Calu3 (cell line): ENCODE measurements at regions not wholly inside any gene's neighbourhood (a gene's known extent, or its start where the extent isn't known, plus 50 kb on each side); places are given as distances from the start of the nearest gene placed in this dataset.

Experiments
- BruUV-seq: library from RNA; stranded (reverse); fragments of 400-500 nt; replicated peaks from 2 replicates; lab custom pipeline; 2021; lab: Mats Ljungman, UMichigan
- CTCF ChIA-PET: fragments of 300-600 bp; sonication (Branson Sonifier 250); formaldehyde crosslinking; loops from one replicate; lab custom pipeline; 2022; ENCODE audit warnings: antibody characterized with exemption; lab: Charles Lee
- DNase-seq: peaks from one replicate; pipeline ENCODE4 v3.0.0; 2022
- H3K27ac Mint-ChIP-seq: one replicate; pipeline ENCODE4 v1.8.0; 2022; ENCODE audit warnings: mixed read lengths; ENCODE audit not compliant: unreplicated experiment
- H3K27me3 Mint-ChIP-seq: one replicate; pipeline ENCODE4 v1.8.0; 2022; ENCODE audit warnings: mixed read lengths; ENCODE audit not compliant: unreplicated experiment
- H3K36me3 Mint-ChIP-seq: one replicate; pipeline ENCODE4 v1.8.0; 2022; ENCODE audit warnings: mild to moderate bottlenecking, moderate library complexity, mixed read lengths; ENCODE audit not compliant: insufficient read depth, unreplicated experiment
- H3K4me1 Mint-ChIP-seq: one replicate; pipeline ENCODE4 v1.8.0; 2022; ENCODE audit warnings: mild to moderate bottlenecking, low read depth, mixed read lengths; ENCODE audit not compliant: unreplicated experiment
- H3K4me3 Mint-ChIP-seq: one replicate; pipeline ENCODE4 v1.8.0; 2022; ENCODE audit warnings: mild to moderate bottlenecking, low read depth, moderate library complexity, mixed read lengths; ENCODE audit not compliant: unreplicated experiment
- H3K9me3 Mint-ChIP-seq: one replicate; pipeline ENCODE4 v1.8.0; 2022; ENCODE audit warnings: low read depth, mixed read lengths; ENCODE audit not compliant: unreplicated experiment
- intact Hi-C: fragments of 100-400 bp; cut with micrococcal nuclease; formaldehyde crosslinking; loops from one replicate; pipeline ENCODE4 v1.10.0; 2022; ENCODE audit not compliant: unreplicated experiment
- TF ChIP-seq, protein P1 (sequence below): fragments of 200-600 bp; IDR thresholded peaks from one replicate; pipeline ENCODE4 v1.8.0; 2022; ENCODE audit warnings: antibody characterized with exemption; ENCODE audit not compliant: unreplicated experiment

DNA sequence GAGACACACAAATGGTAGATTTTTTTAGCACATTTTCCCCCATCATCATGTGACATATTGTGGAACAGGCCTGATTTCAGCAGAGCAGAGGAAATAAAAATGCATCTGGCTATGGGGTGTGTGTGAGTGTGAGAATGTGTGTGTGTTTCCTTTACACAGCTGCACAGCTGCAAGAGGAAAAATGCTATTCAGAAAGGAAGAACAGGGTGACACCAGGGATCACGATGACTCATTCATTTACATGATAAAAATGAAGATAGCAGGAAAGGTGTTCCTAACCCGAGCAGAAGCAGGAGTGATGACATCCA, 469.5 kb upstream of the TSHZ3 start:
- no TSS peak for BruUV-seq
- intact Hi-C loops = no loop called here
- Mint-ChIP-seq H3K27ac (no peak overlapping the region), H3K9me3 (peaks cover 22% of the 10 kb centered on the region), H3K36me3 (no peaks in the 10 kb centered on the region), H3K27me3 (no peaks in the 10 kb centered on the region), H3K4me1 (no peaks in the 10 kb centered on the region), H3K4me3 (no peak overlapping the region)
- TF ChIP-seq, protein P1, sequence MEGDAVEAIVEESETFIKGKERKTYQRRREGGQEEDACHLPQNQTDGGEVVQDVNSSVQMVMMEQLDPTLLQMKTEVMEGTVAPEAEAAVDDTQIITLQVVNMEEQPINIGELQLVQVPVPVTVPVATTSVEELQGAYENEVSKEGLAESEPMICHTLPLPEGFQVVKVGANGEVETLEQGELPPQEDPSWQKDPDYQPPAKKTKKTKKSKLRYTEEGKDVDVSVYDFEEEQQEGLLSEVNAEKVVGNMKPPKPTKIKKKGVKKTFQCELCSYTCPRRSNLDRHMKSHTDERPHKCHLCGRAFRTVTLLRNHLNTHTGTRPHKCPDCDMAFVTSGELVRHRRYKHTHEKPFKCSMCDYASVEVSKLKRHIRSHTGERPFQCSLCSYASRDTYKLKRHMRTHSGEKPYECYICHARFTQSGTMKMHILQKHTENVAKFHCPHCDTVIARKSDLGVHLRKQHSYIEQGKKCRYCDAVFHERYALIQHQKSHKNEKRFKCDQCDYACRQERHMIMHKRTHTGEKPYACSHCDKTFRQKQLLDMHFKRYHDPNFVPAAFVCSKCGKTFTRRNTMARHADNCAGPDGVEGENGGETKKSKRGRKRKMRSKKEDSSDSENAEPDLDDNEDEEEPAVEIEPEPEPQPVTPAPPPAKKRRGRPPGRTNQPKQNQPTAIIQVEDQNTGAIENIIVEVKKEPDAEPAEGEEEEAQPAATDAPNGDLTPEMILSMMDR = no peak
- CTCF ChIA-PET = no interaction called here
- no peak for DNase-seq

DNA sequence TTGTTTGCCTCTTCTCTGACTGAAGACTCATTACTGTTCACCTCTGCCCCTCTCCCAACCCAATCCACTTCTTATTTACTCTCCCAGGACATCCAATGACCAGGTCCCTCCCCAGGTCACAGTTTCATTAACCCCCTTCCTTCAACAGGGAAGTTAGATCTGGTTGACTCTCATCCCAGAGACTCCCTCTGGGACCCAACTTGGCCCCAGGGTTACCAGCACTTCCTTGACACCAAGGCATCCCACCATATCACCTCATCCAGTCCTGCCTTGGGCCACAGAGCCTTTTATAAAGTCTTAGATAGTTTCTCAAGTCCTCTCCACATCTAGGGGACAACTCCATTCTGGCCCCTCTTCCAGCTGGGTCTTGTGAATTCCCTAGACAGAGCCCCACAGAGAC, 470.6 kb upstream of the TSHZ3 start:
- TF ChIP-seq, protein P1 = no peak
- DNase-seq = no peak
- no peaks in the 10 kb centered on the region for H3K4me1 Mint-ChIP-seq
- H3K4me3 Mint-ChIP-seq = no peak overlapping the region
- BruUV-seq = no TSS peak
- H3K36me3 Mint-ChIP-seq = no peaks in the 10 kb centered on the region
- H3K27ac Mint-ChIP-seq = no peak overlapping the region
- intact Hi-C loops = no loop called here
- H3K9me3 Mint-ChIP-seq = peaks cover 21% of the 10 kb centered on the region
- H3K27me3 Mint-ChIP-seq = no peaks in the 10 kb centered on the region
- CTCF ChIA-PET = no interaction called here

DNA sequence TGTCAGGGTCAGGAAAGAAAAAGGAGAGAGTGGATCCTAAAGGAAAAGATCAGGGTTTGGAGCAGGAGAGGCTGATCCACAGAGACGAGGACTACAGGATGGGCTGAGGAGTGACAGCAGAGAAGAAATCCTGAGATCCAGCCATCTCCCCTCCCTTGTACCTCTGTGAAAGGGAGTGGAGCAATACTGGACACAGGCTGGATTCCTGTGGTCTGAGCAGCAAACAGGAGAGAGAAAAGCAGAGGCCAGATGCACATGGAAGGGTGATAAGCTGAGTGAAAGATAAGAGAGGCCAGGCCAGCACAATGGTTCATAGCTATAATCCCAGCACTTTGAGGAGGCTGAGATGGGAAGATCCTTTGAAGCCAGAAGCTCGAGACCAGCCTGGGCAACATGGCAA, 472.1 kb upstream of the TSHZ3 start:
- Mint-ChIP-seq H3K4me1 (no peaks in the 10 kb centered on the region), H3K9me3 (peaks cover 25% of the 10 kb centered on the region), H3K27me3 (no peaks in the 10 kb centered on the region), H3K36me3 (no peaks in the 10 kb centered on the region), H3K27ac (no peak overlapping the region), H3K4me3 (no peak overlapping the region)
- CTCF ChIA-PET = no interaction called here
- intact Hi-C loops = no loop called here
- BruUV-seq = no TSS peak
- TF ChIP-seq, protein P1 = no peak
- DNase-seq = no peak

DNA sequence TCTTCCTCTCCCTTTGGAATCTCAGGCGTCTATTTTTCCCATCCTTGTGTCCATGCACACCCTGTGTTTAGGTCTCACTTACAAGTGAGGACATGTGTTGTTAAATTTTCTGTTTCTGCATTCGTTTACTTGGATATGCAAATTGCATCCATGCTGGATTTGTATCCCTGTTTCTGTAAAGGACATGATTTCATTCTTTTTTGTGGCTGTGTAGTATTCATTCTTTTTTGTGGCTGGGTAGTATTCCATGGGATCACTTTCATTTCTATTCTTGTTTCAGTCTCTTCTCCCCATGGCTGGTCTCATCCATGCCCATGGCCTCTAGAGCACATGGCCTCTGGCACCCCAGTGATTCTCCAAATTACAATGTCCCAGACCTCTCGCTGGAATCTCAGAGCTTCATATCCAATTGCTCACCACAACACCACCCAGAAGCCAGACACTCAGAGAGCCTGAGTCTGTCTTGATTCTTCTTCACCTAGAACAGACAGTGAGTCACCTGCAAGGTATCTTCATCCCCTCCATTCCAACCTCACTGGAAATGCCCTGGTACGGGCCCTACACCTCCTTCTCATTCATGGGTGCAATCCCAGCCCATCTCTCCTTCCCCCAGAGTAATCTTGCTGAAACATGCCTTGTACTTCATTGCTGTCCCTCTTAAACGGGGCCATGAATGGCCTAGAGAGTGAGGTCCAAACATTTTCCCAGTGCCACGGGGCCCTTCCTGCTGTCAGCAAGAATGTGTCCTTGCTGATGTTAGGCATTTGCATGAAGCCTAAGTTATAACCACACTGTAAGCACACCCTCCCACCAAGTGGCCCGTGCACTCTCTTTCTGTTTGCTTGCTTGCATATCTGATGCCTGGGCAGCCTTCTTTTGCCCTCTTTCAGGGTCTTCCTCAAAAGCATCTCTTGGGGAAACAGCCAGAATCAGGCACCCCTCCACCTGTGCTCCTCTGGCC, 476.2 kb upstream of the TSHZ3 start:
- Mint-ChIP-seq H3K36me3 (no peaks in the 10 kb centered on the region), H3K27me3 (no peaks in the 10 kb centered on the region), H3K4me3 (no peak overlapping the region), H3K9me3 (peaks cover 19% of the 10 kb centered on the region), H3K4me1 (no peaks in the 10 kb centered on the region), H3K27ac (no peak overlapping the region)
- intact Hi-C loops = no loop called here
- TF ChIP-seq, protein P1 = no peak
- CTCF ChIA-PET = no interaction called here
- no peak for DNase-seq
- no TSS peak for BruUV-seq
